Occipital lobe (tissue), 2 donors: ENCODE measurements at regions not wholly inside any gene's neighbourhood (a gene's known extent, or its start where the extent isn't known, plus 50 kb on each side); places are given as distances from the start of the nearest gene placed in this dataset. TPM values are rescaled to one million over a fixed set of nuclear protein-coding genes. Genes with fewer than 3 reads are reported as not detected.

Source experiments
- DNase-seq: peaks from one replicate; lab custom pipeline; 2025; lab: John Stamatoyannopoulos, UW
- small RNA-seq: library from RNA; depleted of rRNA; stranded (forward); fragments of <200 nt; gene quantifications from one replicate; pipeline ENCODE3, GENCODE V24; 2014

DNA sequence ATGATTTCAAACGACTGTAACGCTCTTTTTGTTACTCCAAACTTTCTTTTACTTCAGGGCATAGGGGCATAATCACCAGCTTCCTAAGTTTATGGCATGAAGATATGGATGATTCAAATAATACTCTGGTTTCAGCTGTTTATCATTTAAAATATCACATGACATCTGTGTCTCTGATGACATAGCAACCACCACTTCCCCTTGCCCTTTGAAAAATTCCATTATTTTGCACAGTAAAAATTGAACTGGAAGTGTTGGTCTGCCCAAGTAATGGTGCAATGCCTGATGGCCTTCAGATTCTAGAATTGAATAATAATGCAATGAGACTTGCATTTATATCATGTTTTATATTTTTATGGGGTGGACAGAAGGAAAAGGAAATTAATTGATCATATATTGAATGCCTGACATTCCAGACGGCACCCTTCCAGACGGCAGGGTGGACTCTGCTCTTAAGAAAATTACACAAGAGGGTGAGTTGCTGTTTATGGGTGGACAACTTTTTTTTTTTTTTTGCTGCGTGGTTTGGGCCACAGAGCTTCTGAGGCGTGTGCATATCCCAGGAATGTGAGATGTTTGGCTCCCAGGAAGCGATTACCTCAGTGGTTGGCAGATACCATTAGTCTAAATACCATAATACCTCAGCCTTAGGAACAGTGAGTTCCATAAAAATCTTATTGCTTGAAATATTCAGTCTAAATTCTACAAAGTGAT, 101.7 kb upstream of the ZNF521 start:
- no peak for DNase-seq

DNA sequence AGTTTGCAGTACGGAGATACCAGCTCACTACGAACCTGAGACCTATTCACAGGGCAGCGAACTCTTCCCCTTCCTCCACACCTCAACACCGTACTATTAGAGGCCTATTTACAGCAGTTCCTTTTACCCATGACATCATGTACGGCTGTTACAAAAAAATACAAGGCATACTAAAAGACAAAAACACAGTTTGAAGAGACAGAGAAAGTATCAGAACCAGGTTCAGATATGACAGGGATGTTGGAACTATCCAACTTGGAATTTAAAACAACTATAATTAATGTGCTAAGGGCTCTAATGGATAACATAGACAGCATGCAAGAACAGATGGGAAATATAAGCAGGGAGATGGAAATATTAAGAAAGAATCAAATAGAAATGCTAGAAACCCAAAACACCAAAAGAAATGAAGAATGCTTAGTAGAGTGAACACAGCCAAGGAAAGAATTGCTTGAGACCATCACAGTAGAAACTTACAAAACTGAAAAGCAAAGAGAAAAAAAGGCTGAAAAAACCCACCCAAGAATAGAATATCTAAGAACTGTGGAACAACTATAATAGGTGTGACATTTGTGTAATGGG, 99.2 kb upstream of the ZNF521 start:
- DNase-seq = no peak

DNA sequence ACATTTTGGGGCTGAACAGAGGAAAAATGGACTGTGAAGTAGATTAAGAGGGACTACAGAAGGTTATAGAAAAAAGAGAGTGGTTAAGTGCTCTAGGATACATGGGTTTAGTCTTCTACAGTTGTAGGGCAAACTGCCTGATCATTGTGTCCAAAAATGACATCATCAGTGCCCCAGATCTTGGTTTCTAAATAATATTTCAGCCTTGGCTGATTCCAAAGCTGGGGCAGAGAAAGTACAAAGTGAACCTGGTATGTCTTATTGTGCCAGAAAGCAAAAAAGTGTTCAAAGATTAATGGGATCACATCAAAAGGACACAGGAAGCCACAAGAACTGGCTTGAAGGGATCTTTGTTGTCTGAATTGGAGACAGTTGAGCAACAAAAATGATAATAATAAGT, 97.1 kb upstream of the ZNF521 start:
- DNase-seq = no peak

DNA sequence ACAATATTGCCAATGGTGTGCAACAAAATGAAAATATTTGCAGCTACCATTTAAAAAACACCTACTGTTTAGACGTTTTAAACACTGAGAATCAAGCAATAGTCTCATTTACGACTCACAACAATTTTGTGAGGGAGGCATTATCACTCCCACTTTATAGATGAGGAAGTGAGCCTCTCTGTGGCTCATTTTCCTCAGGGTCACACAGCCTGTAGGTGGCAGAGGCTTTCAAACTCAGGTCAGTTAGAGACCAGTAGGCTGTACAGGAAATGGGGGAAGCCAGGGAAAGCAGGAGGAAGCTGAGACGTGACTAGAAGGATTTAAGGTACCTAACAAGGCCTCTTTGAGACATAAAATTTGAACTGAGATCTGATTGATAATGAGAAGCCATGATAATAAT, 95.0 kb upstream of the ZNF521 start:
- DNase-seq = no peak

DNA sequence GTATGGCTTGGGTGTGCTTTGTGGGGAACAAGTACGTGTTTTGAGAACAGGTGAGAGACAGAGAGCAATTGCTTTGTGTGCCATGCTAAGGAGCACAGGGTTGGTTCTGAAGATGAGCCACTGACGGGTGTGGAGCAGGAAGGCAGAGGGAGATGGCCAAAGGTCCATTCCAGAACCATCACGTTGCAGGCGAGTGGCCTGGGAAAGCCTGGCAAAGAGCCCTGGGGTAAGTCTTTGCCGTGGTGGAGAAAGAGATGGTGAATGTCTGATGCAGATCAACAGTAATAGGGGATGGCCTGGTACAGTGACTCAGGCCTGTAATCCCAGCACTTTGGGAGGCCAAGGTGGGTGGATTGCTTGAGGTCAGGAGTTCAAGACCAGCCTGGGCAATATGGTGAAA, 93.5 kb upstream of the ZNF521 start:
- DNase-seq = no peak

DNA sequence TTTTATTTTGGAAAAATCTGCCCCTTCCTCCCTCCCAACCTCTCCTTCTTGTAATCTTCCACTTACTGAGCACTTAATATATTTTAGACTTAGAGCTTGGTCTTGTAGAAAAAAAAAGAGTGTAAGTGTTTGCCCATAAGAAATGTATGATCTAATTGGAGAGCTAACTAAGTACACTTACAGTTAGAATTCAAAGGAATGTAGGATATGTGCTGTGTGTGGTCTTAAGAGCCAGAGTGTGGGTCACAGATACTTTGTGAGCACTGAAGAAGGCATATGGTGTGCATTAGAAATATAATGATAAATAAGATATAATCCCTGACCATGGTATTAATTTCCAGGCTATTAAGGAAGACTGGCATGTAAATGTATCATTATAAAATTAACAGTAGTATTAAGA, 91.8 kb upstream of the ZNF521 start:
- no peak for DNase-seq

DNA sequence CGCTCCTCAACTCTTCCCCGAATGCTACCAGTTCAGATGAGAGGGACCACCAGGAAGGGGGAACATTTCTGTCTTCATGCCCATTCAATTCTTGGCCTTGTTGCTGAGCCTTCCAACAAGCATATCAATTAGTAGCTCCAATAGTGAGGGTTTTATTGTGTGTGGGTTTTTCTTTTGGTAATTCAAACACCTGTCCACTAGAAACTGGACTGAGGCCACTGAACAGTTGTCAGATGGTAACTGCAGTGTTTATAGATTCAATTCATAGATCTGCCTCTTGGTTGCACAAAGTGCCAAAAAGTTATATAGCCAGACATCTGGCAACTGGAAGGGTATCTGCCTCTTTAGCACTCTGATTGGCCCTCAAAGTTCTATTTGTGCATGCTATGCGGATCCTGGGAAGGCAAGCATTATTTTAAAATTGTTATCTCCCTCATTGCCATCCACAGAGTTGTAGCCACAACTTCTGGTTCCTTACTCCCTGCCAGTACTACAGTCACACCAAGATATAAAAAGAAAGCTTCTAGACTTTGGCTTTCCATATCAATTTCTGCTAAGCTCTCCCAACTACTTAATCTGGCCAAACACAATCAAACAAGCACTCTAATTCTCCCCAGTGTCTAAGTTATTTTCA, 83.3 kb upstream of the ZNF521 start:
- no peak for DNase-seq

DNA sequence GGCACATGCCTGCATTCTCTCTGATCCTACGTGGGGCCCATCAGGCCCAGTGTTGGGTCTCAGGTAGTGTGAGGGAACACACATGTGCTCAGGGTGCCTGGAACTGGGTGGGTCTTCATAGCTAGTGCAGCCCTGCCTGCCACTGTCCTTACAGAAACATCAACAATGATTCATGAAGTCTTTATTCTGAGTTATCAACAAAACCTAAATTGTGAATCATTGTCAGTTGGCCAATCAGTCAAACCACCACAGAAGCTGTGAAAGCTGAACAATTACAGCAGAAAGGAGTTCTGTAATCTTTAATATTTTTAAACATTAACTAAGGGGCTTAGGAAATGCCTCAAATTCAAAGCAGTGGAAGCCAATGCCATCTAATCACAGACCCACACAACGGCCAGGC, 82.8 kb upstream of the ZNF521 start:
- DNase-seq = no peak

DNA sequence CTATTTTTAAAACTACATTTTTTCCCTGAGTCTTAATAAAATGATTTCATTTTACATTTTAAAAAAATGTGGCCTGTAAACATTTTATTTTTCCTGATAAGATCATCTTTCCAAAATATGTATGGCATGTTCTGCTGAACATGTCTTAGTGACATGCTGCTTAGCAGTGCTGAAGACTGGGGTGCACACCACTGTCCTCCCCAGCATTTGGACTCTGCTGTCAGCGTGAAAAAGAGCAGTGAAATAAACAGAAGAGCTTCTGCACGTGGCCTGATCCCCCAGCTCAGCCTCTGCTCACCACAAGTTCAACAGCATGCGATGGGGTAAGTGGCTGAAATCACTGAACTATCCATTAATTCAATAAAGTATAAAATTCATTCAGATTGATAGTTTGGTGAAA, 81.6 kb upstream of the ZNF521 start:
- no peak for DNase-seq

DNA sequence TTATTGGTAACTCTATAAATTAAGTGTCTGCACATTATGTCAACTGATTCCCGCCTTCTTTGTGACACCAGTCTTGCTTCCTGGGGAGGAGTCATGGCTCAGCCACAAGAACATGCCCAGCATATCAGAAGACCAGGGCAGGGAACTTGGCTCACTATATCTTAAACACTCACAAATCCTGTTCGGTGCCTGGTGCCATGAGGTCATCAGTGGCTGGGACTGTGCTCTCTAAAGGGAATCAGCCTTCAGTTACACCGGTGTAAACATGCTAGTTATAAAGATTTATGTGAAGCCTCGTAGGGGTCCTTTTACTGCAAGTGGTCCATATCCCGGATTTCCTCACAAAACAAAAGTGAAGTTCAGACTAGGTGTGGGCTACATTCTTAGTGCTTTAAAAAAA, 73.1 kb upstream of the ZNF521 start:
- no peak for DNase-seq

DNA sequence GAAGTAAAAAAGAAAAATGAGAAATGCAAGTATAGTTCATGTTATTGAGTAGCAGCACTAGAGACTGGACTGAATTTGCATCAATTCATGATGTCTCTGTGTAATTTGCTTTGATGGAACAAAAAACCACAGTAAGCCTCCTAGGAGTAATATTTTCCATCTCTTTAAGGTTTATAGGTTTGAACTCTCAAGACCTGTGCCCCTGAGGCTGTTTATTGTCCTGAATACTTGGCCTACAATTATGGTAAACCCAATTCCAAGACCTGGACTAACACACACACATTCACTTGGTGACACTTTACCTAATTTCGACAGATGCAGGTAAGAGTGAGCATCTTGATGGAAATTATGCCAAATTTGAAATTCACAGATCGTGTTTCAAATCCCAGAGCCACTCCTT, 71.8 kb upstream of the ZNF521 start:
- DNase-seq = no peak

DNA sequence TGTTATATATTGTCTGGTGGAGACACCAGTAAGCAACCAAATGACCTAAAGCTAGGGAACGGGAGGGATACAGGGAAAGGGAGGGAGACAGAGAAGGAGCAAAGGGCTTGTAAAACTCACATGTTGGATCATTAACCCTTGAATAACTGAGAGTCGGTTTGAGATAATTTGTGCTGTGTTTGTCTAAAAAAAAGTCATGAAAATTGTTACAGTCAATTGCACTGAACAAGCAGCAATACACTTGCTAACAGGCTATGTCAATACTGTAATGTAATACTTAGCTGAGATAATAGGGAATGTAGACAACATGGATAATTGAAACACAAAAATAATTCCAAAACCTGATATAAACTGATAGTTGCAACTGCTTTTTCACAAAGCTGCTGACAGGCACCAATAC, 71.3 kb upstream of the ZNF521 start:
- no peak for DNase-seq

DNA sequence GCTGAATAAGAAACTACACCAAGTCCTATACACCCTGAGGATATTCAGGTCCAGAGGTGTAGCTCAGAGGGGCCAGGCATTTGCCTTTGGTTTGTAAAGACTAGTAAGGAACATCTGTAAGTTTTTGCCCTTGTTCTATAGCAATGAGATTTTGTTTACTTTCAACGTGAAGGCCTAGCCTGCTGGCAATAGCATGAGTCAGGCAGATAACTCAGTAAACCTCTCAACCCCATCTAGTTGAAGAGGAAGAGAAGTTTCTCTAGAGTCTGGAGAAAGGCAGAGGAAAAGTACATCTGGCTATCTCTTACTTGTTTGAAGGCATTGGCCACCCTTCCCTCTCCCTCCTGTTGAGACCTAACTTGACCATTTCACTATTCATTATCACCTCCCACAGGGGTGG, 70.3 kb upstream of the ZNF521 start:
- no peak for DNase-seq

DNA sequence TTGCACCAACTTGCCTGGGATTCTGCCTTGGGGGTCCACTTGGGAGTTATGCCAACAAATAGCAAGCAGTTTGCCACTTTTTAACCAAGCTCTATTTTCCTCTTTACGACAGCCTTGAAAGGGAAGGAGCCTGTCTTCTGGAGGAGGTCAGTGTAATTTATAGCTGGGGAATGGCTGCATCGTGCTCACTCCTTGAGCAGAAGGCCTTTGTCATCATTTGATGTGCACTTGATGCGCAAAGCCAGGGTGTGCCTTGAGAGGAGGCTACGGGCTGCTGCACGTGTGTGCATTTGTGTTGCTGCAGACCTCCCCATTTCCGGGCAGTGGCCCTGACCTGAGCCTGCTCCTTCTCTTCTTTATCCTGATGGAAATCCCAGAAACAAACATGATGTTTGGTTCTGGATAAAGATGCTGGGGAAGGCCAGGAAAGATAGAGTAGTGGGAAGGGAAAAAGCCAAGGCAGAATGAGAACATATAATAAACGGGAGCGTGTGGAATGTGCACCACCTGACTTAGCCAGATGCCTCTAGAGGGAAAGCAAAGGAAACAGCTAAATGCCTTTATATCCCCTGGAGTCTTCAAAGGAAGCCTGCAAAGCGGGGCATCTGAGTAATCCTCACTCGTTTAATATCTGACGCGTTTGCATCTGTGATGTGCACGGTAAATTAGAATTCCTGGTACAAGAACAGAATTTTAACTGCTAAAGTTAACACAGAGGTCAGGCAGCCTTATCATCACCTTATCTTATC, 68.3 kb upstream of the ZNF521 start:
- no peak for DNase-seq

DNA sequence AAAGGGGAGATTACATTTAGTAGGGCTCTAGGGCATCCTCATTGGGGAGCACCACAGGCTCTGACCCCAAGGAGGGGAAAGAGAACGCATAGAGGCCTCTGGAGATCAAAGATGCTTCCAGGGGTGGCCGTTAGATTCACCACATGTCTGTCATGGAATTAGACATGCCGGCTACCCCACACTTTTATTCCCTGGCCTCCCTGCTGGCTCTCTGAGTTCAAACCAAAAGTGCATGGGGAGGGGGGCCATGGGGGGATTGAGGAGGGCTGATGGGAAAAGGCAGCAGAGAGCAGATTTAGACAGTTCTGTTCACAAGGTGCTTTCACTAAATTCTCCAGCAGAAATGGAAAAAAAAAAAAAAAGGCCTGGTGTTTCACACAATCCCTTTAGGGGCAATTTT, 64.4 kb upstream of the ZNF521 start:
- no peak for DNase-seq

DNA sequence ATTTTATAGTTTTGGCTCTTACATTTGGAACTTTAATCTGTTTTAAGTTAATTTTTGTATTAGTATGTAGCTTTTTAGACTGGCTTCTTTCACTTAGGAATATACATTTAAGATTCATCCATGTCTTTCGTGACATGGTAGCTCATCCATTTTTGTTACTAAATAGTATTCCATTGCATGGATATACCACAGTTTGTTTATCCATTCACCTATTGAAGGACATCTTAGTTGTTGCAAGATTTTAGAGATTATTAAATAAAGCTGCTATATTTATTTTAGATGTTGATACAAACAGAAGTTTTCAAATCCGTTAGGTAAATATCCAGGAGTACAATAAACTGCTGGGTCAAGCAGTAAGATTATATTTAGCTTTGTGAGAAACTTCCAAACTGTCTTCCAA, 58.0 kb upstream of the ZNF521 start:
- DNase-seq = no peak

DNA sequence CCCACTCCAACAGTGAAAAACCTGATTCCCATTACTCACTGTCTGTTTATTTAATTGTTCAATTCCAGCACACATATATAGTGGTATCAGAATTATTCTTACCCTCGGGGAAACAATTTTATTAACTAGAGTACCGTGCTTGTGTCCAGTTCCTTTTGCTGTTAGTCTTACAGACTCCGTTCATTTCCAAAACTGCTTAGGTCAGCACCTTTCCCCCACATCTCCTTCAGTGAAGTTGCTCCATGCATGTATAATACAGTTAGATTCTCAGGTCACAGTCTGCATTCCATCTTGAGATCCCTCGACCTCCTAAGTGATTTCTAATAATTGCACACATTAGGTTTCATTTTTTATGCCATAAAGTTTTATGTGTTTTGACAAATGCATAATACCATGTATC, 56.3 kb upstream of the ZNF521 start:
- no peak for DNase-seq

Small RNAs in the stretch of these regions (small RNA-seq; reads per million reads assigned to genes)
- not detected for gene AC027229.1
- not detected for gene RN7SL97P
